ENCODE measurements at regions not wholly inside any gene's neighbourhood (a gene's known extent, or its start where the extent isn't known, plus 50 kb on each side); places are given as distances from the start of the nearest gene placed in this dataset.
A peak's percentile ranks its signal among the peaks of the same experiment; 100 is the strongest.
"Not testable (repeated sequence)": the region's sequence is repeated elsewhere in the genome, so short reads cannot be mapped to it uniquely, and the experiment has no call there.

GRCh38 chr2:184371641-184372040 lies 226.7 kb upstream of the ZNF804A start:
- DNase-seq, result no peak

DNA sequence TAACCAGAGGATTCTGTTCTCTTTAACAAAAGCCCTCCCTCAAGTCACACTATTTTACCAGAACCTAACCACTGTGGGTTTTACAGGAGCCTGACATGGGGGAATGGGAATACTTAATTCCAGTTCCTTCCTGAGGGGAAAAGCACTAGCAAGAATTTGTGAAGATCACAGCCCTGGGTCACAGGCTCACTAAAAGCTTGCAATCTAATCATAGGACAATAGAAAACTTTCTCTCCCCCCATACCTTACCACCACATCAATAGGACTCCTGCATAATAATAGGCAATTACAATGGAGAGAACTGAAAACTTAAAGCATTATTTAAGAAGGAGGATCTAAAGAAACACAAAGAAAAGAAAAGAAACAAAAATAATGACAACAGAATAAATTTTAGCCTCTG lies 225.8 kb upstream of the ZNF804A start:
- DNase-seq, result no peak

DNA sequence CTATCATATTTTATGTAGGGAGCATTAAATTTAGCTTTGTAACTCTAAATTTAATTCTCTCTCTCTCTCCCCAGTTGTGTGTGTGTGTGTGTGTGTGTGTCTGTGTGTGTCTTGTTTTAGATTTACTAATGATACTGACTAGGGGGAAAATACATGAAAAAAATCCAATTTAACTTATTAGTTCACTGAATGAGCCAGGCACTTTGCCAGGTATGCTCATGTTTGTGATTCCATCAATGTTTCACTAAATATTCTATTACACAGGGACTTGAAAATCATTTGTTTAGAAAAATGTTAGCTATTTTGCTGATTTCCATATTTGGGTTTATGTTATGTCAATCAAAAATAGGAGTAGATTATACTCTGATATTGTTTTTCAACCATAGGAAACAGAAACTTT lies 203.7 kb upstream of the ZNF804A start:
- no peak for DNase-seq

DNA sequence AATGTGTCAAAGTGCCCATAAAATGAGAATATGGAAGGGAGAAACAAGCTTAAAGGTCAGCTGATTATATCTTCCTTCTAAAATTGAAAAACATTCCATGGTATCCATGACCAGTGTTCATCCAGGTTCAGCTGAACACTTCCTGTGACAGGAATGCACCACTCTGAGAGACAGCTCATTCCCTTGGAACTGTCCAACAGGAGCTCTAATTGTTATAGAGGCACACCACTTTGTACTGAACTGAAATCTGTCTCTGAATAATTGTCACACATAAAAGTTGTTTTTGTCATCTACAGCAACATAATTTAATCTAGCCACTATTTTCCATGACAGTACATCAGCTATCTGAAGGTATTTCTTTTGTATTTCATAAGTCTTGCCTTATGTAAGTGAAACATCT lies 195.9 kb upstream of the ZNF804A start:
- DNase-seq, result no peak

- not testable (repeated sequence) for DNase-seq
Observed at GRCh38 chr2:184407041-184407630, 191.2 kb upstream of the ZNF804A start.

GRCh38 chr2:184410160-184410559 lies 188.2 kb upstream of the ZNF804A start:
- no peak for DNase-seq

DNA sequence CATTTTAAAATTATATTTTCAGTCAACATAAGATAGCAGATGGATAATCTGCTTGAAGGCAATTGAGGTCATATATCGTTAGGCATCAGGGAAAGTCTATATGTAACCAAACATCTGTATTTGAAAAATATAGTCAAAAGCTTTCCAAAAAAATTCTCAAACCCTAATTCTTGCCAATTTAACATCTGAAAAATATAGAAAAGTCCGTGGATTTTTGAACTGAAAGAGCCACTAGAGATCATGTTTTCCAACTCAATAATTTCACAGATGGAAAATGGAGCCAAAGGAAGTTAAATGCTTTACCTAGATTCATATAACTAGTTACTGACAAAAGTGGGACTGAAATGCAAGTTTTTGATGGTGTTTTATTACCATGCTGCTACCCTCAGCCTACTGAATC lies 185.1 kb upstream of the ZNF804A start:
- no peak for DNase-seq

DNA sequence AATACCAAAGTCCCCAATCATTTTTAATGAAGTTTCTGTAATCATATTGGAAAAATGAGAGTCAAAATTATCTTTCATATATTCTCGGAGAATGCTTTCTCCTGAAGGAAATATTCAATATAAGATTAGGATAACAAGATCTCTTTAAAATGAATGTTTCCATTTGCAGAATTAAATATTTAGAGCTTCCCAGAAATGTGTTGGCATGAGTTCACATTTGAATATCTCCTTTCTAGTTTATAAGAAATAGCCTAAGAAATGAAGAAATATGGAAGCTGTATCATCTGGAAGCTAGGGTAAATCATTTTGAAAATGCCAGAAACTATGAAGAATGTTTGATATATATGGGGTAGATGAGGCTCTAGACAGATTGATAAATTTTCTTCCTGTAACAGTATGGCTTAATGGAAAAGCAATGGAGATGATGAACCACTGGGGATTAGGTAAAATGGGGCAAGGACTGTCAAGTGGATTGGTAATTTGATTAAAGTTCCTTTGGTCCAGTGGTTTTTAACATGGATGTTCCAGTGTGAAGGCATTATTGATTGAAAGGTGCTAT lies 184.6 kb upstream of the ZNF804A start:
- no peak for DNase-seq

GRCh38 chr2:184416146-184416913 lies 182.0 kb upstream of the ZNF804A start:
- no peak for DNase-seq

- no peak for DNase-seq
Observed at GRCh38 chr2:184419744-184420143, 178.6 kb upstream of the ZNF804A start.

GRCh38 chr2:184421456-184421855 lies 176.9 kb upstream of the ZNF804A start:
- DNase-seq, result not testable (repeated sequence)

DNA sequence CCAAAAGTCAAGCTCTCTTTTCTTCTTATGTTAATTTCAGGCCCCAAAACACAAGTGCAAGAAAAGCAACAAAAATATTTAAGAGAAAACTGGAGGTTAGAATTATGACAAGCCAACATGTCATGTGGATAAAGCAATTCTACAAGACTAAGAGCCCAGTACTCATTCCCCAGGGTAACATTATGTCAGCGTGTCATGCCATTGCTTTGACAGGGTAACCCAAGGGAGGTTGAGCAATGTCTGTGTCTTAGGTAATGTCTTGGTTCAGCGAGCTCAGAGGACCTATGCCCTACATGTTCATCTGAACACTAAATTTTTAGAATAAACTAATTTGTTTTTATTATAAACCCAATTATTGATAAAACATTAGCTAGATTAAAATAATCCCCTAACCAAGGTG lies 173.2 kb upstream of the ZNF804A start:
- DNase-seq, result no peak

- DNase-seq, result no peak
Observed at GRCh38 chr2:184444217-184444616, 154.1 kb upstream of the ZNF804A start.

DNA sequence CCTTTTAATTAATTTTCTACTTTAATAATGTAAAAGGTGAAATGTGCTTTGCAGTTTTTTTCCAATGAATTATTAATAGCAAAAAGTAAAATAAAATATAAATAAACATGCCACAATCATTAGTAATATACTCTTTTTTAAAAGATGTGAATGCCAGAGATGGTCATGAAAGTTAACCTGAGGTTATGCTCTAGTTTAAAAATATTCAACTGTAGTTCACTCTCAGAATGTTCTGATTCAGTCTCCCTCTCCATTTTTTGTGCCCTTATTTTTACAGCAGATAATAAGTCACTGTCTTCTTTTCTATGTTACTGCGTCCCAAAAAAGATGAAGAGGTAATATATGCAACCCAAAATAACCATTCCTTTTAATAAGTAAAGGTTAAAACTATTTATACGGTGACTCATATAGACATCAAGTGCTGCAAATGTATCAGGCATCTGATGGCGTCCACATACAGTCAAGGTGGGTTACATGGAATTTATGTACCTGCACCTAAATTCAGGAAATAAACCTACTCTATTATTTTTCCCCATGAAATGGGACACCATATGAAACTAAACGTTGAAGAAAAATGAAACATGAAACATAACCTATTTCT lies 153.6 kb upstream of the ZNF804A start:
- no peak for DNase-seq

- DNase-seq, result no peak
Observed at GRCh38 chr2:184449760-184450159, 148.6 kb upstream of the ZNF804A start.

GRCh38 chr2:184452907-184453306 lies 145.4 kb upstream of the ZNF804A start:
- no peak for DNase-seq

- DNase-seq, result no peak
Observed at GRCh38 chr2:184455624-184456023, 142.7 kb upstream of the ZNF804A start.

DNA sequence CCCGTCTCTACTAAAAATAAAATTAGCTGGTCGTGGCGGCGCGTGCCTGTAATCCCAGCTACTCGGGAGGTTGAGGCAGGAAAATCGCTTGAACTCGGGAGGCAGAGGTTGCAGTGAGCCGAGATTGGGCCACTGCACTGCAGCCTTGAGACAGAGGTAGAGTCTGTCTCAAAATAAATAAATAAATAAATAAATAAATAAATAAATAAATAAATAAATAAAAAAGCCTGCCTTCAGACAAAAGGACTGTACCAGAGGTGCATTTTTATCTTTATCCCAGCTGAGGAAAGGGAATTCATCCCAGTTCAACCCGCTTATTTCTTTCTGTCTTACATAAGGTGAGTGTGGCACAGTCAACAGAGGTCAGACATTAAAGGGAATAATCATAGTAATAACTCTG lies 141.6 kb upstream of the ZNF804A start:
- not testable (repeated sequence) for DNase-seq

DNA sequence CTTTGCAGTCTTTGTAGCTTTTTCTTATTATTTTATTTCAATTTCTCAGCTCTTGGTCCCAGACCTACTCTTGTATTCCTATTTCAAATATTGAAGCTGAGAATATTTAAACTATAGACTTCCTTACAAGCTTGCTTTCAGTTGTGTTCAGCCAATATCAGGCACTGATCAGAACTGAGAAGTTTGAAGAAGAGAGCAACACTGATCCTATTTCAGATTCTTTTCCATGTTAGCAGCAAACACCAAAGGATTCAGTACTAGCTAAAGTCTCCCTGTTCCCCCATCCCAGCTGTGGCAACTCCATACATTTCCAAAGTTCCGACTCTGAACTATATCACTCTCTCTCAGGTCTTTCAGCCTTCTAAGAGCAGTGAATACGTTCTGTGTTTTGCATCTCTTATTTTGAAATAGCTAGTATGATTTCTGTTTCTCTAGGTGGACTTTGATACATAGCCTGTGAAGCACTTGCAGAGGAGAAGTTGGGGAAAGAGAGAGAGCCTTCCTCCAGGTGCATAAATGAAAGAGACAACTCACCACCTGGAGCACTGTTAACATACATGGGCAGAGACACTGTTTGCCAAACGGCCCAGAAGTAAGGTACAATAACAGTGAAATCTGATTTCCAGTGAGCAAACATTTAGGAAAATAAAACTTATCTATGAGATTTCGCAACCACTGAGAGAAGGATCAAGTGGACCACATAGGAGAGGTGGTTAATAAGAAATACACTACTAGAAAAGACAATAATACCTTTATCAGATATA lies 135.0 kb upstream of the ZNF804A start:
- DNase-seq, result peak; percentile 69

DNA sequence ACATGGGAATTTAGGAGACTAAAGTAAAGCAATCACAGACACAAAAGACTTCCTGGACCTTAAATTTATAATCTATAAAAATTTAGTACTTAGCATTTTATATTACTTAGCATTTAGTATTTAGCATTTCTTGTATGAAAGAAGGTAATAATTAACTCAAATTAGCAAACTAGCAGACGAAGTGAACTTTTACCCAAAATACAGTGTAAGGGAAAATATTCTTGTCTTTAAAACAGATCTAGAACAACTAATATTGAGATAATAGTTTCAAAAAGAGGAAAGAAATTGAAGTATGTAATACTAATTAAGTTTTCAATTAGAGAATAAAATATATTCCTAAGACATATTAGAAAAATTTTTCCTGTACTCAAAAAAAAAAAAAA lies 134.5 kb upstream of the ZNF804A start:
- no peak for DNase-seq

- no peak for DNase-seq
Observed at GRCh38 chr2:184468826-184469225, 129.5 kb upstream of the ZNF804A start.

DNA sequence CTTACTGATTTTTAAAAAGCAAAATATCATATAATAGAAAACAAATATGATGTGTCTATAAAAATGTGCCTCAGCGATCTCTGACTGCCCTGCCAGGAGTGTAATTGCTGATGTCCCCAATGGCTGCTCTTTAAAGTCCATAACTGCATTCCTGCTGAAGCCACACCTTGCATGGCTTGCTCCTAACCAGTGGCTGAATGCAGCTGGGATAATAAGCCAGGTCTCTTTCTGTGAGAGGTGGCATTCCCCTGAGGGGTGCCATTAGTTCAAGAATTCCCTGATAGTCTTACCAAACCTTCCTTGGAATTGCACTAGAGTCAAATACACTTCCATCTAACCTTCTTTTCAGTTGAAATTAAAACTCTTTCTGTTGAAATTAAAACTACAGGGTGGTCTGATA lies 125.8 kb upstream of the ZNF804A start:
- no peak for DNase-seq

- no peak for DNase-seq
Observed at GRCh38 chr2:184481865-184482264, 116.5 kb upstream of the ZNF804A start.

All from SHP77 treated with DMSO at 0.1 percent for 48 hours (cell line).